HG03432 (cell line): ENCODE measurements at regions not wholly inside any gene's neighbourhood (a gene's known extent, or its start where the extent isn't known, plus 50 kb on each side); places are given as distances from the start of the nearest gene placed in this dataset.

ENCODE experiments used
- ATAC-seq: cut with Tn5 transposase; IDR thresholded peaks from one replicate; pipeline ENCODE4 v1.9.1; 2021; ENCODE audit warnings: mild to moderate bottlenecking, moderate library complexity; ENCODE audit not compliant: unreplicated experiment

- no peak for ATAC-seq
These were observed 1016.8 kb downstream of the CNTNAP5 start for GRCh38 chr2:125041846-125042245.

GRCh38 chr2:125042727-125043126, 1017.6 kb downstream of the CNTNAP5 start:
- no peak for ATAC-seq

GRCh38 chr2:125070726-125071505, 1045.8 kb downstream of the CNTNAP5 start:
- ATAC-seq = no peak

- no peak for ATAC-seq
These were observed 1048.4 kb downstream of the CNTNAP5 start for GRCh38 chr2:125073440-125073839.

GRCh38 chr2:125085904-125086303, 1060.8 kb downstream of the CNTNAP5 start:
- no peak for ATAC-seq

- no peak for ATAC-seq
These were observed 1061.5 kb downstream of the CNTNAP5 start for GRCh38 chr2:125086313-125087184.

GRCh38 chr2:125092276-125093009, 1067.4 kb downstream of the CNTNAP5 start:
- no peak for ATAC-seq

GRCh38 chr2:125095826-125096225, 1070.7 kb downstream of the CNTNAP5 start:
- ATAC-seq = no peak

- ATAC-seq = no peak
These were observed 1081.6 kb downstream of the CNTNAP5 start for GRCh38 chr2:125106710-125107109.

GRCh38 chr2:125107446-125107845, 1082.4 kb downstream of the CNTNAP5 start:
- no peak for ATAC-seq

- no peak for ATAC-seq
These were observed 1083.2 kb downstream of the CNTNAP5 start for GRCh38 chr2:125108251-125108650.

GRCh38 chr2:125125902-125126301, 1100.8 kb downstream of the CNTNAP5 start:
- no peak for ATAC-seq

GRCh38 chr2:125160947-125161346, 1135.9 kb downstream of the CNTNAP5 start:
- no peak for ATAC-seq

- no peak for ATAC-seq
These were observed 1142.1 kb downstream of the CNTNAP5 start for GRCh38 chr2:125167152-125167551.

GRCh38 chr2:125167820-125168219, 1142.7 kb downstream of the CNTNAP5 start:
- no peak for ATAC-seq

- no peak for ATAC-seq
These were observed 1143.4 kb downstream of the CNTNAP5 start for GRCh38 chr2:125168442-125168841.

GRCh38 chr2:125169022-125169763, 1144.1 kb downstream of the CNTNAP5 start:
- no peak for ATAC-seq

GRCh38 chr2:125169764-125170146, 1144.7 kb downstream of the CNTNAP5 start:
- ATAC-seq = no peak

GRCh38 chr2:125172181-125172580, 1147.1 kb downstream of the CNTNAP5 start:
- ATAC-seq = no peak

- ATAC-seq = no peak
These were observed 1150.3 kb downstream of the CNTNAP5 start for GRCh38 chr2:125175415-125175814.
